Spleen (tissue), 7 donors: ENCODE measurements at regions not wholly inside any gene's neighbourhood (a gene's known extent, or its start where the extent isn't known, plus 50 kb on each side); places are given as distances from the start of the nearest gene placed in this dataset.

Experiments used
- CTCF ChIP-seq, 11 experiments: fragments of 200-600 bp in 7 of 11; fragments of 450-650 bp in 4 of 11; sonication (generic) in 4 of 11; IDR thresholded peaks in 8 of 11; conservative IDR thresholded peaks in 3 of 11; 1 replicate in 7 of 11; 2 replicates in 4 of 11; pipeline versions ENCODE4 v1.4.0 to v1.8.0; 2016 to 2021; ENCODE audit warnings: antibody characterized with exemption in 11 of 11, inconsistent platforms in 4 of 11, mild to moderate bottlenecking in 1 of 11
- POLR2A ChIP-seq, 3 donors: fragments of 450-650 bp; IDR thresholded peaks; one replicate each; pipeline ENCODE4 v1.5.1; 2017; ENCODE audit warnings: antibody characterized with exemption in 3 of 3, mild to moderate bottlenecking in 1 of 3
- POLR2AphosphoS5 ChIP-seq, 3 donors: sonication (generic); formaldehyde crosslinking; IDR thresholded peaks; one replicate each; pipeline ENCODE4 v1.5.1; 2017; ENCODE audit warnings: antibody characterized with exemption in 3 of 3
- donor health status: DM: no; HTN: no; CAD: no; lungs with moderate emphysema.
- donor health status: DM: no; HTN: no; CAD: no.
- donor health status: DM: no; HTN: no; CAD: no.

- no peak for TF ChIP-seq POLR2A (IDR thresholded peaks at IDR 0.05)
- TF ChIP-seq POLR2AphosphoS5 (IDR thresholded peaks at IDR 0.05): no peak
- no peak for TF ChIP-seq CTCF (IDR thresholded peaks at IDR 0.05 in 8 of 11, conservative IDR thresholded peaks at IDR 0.05 in 3 of 11)
Measured at GRCh38 chr7:115449689-115450088, 527.8 kb downstream of the MDFIC start.
